ENCODE measurements at regions not wholly inside any gene's neighbourhood (a gene's known extent, or its start where the extent isn't known, plus 50 kb on each side); places are given as distances from the start of the nearest gene placed in this dataset.

DNA sequence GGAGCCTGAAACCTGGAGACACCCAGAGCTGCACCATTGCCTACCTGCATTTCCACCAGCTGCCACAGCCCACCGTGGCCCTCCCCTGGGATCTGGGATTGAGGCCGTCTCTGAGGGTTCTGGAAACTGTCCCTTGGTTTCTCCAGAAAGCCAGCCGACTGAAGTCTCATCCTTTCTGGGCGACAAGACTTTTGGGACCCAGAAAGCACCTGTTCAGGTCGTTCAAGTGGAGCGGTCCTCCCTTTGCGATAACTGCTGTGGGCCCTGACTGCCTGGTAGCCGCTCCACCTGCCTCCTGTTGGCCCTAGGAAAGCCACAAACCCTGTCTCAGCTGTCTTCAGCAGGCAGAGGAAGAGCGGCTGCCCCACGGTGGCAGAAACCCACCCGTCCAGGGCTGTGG lies 346.0 kb upstream of the MKI67 start:
- DNase-seq: no peak

GRCh38 chr10:128473396-128473795 lies 347.2 kb upstream of the MKI67 start:
- DNase-seq: no peak

DNA sequence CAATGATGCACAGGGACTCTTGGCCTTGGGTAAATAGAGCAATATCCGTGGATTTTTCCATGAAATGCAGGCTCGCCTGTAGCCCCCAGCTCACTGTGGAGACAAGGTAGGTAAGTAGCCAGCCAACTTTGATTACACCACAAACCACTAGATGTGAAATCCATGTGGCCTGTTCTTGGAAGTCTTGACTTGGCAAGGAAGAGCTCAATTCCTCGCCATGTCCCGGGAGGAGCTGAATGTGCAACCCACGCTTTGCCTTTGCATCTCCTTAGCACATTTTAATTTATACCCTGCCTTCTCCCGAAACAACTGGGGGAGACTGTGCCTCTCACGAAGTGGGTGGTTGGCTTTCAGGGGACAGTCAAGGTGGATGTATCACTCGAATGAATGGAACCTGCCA lies 347.7 kb upstream of the MKI67 start:
- DNase-seq: no peak

DNA sequence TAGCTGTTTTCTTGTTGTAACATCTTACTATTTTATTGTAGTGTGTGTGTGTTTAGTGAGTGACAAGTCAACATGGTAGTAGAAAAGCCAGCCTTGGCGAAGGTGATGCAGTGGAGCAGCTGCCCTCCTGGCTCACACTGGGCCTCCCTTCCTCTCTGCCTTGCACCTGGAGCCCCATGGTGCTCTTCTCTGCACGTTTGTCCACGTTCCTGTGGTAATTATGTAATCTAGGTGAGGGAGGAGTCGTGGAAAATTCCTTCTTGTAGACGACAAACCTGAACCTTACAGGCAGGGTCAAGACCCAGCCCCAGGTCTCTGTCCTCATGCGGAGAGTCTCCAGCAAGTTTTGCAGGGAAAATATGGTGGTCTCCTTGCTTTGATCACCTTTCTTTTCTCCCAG lies 348.3 kb upstream of the MKI67 start:
- no peak for DNase-seq

DNA sequence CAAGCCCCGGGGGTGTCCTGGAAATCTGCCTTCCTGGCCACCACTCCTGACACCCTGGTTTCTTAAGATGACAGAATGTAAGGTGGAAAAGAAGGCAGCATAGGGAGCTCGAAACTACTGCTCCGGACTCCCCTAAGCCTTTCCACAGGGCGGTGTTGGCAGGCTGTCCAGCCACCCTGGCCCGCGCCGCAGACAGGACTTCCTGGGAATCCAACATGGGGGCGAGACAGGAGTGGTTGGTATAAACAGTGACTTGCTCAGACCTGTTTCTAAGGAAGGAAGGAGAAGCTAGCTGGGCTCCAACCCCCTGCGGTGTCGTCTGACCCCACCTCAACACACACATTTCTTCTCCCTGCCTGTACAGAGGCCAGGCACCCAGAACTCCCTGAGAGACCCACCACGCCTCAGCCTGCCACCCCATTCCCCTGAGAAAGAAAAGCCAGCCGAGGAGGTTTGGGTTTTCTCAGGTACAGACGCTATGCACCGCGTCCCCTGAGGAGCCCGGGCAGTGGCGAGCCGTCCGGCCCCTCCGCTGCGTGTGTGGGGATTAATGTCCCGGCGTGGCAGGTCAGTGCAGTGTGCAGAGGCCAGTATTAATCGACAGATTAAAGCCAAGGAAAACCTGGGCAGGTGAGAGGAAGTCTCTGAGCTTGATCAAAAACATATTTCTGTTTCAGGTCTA lies 349.6 kb upstream of the MKI67 start:
- DNase-seq: no peak

- DNase-seq: no peak
Measured at GRCh38 chr10:128476368-128476725, 350.1 kb upstream of the MKI67 start.

GRCh38 chr10:128476845-128477244 lies 350.6 kb upstream of the MKI67 start:
- no peak for DNase-seq

DNA sequence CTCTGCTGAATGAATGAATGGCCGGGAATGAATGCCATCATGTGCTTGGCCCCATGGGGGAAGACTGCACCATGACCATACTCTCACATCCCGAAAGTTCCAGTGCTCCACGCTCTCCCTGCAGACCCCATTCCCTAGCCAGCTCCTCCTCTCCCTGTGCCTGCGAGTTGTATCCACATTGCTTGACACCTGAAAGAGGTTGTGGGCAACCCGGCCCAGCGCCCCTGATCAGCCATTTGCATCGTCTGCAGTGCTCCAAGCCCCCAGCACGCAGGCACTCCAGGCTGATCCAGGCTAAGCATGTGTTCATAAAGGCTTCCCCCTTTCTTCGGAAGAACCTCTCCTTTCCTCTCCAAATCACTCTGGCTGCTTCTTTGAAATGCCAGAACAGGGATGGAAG lies 354.4 kb upstream of the MKI67 start:
- no peak for DNase-seq

DNA sequence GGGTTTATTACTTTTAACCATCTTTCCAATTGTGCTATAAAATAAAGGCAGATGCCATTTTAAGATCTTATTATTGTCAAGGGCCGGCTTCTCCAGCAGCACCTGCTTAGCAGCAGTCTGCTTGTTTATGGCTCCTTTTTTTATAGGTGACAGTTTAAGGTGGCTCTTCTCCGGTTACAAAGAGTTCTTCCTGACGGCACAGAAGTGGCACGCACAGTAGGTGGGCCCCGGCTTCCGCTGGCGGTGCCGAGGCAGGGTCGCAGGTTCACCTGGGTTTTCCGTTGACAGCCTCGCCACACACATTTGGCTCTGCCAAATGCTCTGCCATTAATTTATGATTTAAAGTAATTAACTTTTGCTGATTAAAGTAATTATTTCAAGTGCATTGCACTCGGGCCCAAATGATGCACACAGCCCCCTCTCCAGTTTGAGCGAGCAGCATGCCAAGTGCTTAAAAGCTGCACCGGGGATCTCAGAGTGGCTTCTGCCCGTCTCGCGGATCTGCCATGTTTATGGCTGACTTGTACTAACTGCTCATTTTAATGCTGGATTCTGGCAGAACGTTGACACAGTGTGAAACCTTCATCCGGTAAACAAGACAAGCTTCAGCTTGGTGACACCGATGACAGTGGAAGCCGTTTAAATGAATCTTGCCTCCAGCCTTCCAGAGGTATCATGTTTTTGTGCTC lies 355.1 kb upstream of the MKI67 start:
- no peak for DNase-seq

DNA sequence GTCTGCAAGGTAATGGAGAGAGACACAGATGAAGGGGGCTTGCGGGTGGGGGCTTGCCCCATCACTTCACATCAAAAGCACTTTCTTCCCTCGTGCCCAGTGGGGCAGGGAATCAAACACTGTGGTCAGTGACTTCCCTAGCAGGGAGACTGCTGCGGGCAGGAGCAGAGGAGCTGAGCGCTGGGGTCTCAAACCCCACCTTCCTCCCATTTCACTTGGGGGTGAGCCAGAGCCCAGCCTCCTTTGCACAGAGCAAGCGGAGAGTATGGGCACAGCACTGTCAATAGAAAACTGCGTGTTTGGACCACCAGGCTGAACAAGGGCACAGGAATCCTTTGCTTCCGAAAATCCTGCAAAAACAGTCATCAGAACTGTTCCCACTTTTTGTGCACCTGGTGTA lies 355.8 kb upstream of the MKI67 start:
- DNase-seq: no peak

DNA sequence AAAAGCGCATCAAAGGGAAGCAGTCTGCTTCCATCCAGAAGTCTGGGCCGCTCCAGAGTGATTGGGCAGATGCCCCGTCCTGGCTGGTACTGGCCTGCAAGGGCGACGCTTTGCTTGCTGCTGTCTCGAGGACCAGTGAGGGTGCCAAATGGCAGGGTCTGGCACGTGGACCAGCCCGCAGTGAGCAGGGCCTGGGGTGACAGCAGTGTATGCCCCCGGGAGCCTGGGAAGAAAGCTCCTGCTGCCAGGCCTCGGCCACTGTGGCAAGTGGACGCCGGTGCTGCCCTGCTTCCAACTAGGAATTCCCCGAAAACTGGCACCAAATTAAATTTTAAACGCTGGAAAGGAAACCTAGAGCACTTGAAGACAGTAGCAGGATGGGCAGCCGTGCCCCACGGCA lies 357.0 kb upstream of the MKI67 start:
- DNase-seq: no peak

DNA sequence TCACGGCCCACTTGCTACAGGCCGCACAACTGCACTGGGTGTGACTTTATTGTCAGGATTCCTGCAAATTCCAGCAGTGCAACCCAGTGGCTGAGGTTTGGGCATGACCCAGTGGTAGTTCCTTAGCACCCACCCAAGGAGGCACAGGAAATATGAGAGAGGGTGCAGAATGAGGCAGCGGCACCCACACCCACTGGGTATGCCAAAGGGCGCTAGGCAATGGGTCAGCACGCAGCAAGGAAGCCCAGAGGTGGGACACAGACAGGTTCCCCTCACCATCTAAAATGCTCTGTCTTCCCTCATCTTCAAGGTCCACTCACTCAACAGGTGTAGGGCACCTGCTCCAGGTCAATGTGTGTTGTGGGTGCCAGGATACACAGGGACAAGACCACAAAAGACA lies 357.8 kb upstream of the MKI67 start:
- no peak for DNase-seq

GRCh38 chr10:128485701-128486235 lies 359.5 kb upstream of the MKI67 start:
- DNase-seq: no peak

DNA sequence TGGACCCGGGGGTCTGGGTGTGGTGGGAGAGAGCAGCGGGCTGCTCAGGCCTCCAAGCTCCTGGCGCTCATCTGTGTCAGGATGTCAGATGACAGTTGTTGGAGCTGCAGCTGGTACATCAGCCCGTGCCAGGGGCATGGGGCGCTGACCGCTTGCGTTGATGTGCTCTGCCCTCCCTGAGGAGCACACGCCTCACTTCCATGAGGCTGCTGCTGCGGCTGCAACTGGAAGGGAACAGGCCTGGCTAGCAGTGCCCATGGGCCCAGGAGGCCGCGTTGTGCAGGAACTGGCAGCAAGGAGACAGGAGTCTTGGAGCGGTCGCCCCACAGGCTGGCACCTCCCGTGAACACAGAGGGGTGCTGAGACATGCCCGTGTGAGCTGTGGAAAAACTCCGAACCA lies 361.3 kb upstream of the MKI67 start:
- DNase-seq: no peak

DNA sequence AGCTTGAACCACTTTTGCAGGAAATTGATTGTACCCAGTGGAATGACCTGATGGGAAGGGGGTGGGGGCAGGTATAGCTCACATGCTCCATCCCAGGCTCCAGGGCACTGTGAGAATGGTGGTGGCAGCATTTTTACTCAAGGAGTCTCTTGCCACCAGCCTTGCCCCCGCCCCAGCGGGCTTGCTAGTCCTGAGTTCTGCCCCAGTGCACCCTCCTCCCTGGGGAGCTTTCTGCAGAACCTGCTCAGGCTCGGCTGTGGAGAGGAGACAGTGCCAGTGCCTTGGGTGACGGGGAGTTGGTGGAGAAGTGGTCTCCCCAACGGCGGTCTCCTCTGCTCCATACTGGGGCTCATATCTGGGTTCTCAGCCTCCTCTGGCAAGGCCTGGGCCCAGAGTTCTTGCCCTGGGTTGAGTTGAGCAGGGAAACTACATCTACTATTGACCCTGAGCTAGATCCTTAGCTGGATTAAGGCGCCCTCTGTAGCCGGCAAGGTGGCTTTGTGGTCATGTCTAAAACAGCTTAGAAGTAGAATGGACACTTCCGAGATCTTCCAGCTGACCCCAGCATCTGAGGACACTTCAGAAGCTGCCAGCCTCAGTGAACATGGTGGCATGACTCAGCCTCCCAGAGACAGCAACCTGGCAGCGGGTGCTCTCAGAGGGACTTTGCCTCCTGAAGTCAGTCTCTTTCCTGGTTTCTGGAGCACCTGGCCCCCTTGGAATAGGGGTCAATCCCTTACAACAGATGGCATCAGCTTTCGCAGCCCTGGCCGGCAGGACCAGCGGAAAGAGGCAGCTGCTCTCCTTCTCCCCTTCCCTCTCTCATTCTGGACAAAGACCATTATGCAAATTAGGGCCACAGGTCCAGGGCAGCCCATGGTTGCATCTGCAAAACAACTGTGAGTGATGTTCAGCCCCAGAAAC lies 363.4 kb upstream of the MKI67 start:
- DNase-seq: no peak

GRCh38 chr10:128491686-128492085 lies 365.5 kb upstream of the MKI67 start:
- DNase-seq: no peak

GRCh38 chr10:128493811-128494210 lies 367.6 kb upstream of the MKI67 start:
- no peak for DNase-seq

- DNase-seq: no peak
Measured at GRCh38 chr10:128494665-128495064, 368.4 kb upstream of the MKI67 start.

GRCh38 chr10:128497660-128498377 lies 371.6 kb upstream of the MKI67 start:
- no peak for DNase-seq

GRCh38 chr10:128498378-128498730 lies 372.1 kb upstream of the MKI67 start:
- DNase-seq: no peak

GRCh38 chr10:128498746-128499145 lies 372.5 kb upstream of the MKI67 start:
- DNase-seq: no peak

GRCh38 chr10:128499486-128499885 lies 373.3 kb upstream of the MKI67 start:
- no peak for DNase-seq

DNA sequence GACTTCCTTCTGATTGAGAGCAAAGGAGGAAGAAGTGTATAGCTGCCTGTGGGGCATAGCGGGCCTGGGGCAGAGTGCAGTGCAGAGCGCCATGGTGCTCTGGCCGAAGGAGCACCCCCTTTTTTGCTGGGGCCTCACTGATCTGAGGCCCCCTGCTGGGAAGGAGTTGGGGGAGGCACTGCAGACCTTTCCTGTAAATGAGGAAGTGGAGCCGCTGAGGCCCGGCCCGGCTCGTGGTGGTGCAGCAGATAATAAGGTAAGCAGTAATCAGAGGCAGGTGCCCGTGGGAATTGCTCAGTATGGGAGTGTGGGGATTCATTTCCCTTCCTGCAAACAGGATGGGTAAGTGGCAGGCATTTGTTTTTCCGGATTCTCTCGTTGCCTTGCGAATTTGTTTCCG lies 373.7 kb upstream of the MKI67 start:
- no peak for DNase-seq

Measured in CD4-positive, alpha-beta T cell treated with Interleukin-4 for 1 hour (primary cell).